ENCODE measurements at regions not wholly inside any gene's neighbourhood (a gene's known extent, or its start where the extent isn't known, plus 50 kb on each side); places are given as distances from the start of the nearest gene placed in this dataset.

DNA sequence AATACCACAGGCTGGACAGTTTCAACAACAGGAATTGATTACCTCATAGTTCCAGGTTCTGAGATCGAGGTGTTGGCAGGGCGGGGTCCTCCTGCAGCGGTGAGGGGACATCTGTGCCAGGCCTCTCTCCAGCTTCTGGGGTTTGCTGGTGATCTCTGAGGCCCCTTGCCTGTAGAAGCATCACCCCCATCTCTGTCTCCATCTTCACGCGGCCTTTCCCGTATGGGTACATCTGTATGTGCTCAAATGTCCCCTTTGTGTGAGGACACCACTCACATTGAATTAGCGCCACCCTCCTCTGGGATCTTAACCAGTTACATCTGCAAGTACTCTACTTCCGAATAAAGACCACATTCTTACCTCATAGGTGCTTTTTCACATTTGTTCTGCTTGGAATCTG lies 1029.9 kb downstream of the BRD1 start:
- TF ChIP-seq, protein P1, sequence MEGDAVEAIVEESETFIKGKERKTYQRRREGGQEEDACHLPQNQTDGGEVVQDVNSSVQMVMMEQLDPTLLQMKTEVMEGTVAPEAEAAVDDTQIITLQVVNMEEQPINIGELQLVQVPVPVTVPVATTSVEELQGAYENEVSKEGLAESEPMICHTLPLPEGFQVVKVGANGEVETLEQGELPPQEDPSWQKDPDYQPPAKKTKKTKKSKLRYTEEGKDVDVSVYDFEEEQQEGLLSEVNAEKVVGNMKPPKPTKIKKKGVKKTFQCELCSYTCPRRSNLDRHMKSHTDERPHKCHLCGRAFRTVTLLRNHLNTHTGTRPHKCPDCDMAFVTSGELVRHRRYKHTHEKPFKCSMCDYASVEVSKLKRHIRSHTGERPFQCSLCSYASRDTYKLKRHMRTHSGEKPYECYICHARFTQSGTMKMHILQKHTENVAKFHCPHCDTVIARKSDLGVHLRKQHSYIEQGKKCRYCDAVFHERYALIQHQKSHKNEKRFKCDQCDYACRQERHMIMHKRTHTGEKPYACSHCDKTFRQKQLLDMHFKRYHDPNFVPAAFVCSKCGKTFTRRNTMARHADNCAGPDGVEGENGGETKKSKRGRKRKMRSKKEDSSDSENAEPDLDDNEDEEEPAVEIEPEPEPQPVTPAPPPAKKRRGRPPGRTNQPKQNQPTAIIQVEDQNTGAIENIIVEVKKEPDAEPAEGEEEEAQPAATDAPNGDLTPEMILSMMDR (IDR thresholded peaks at IDR 0.05): no peak
- TF ChIP-seq POLR2A (IDR thresholded peaks at IDR 0.05): no peak

All from heart left ventricle (tissue), 13 donors.